GM13976 (cell line): ENCODE measurements at regions not wholly inside any gene's neighbourhood (a gene's known extent, or its start where the extent isn't known, plus 50 kb on each side); places are given as distances from the start of the nearest gene placed in this dataset.
"Not testable (repeated sequence)": the region's sequence is repeated elsewhere in the genome, so short reads cannot be mapped to it uniquely, and the experiment has no call there.

Experiments used
- DNase-seq: peaks from one replicate; pipeline ENCODE4 v3.0.0; 2012; ENCODE audit warnings: low spot score
- in situ Hi-C: fragments of 300-500 bp; cut with MboI; formaldehyde crosslinking; loops from one replicate; pipeline ENCODE4 v1.12.0; 2022; ENCODE audit warnings: low sequenced_read_pairs, mixed read lengths, inconsistent platforms; ENCODE audit not compliant: unreplicated experiment
- TF ChIP-seq, protein P1 (sequence below): IDR thresholded peaks from 2 replicates; pipeline ENCODE4 v1.5.1; 2012; ENCODE audit warnings: borderline replicate concordance, mild to moderate bottlenecking; ENCODE audit not compliant: insufficient read depth; ENCODE audit errors: extremely low read depth, missing control alignments, control extremely low read depth

DNA sequence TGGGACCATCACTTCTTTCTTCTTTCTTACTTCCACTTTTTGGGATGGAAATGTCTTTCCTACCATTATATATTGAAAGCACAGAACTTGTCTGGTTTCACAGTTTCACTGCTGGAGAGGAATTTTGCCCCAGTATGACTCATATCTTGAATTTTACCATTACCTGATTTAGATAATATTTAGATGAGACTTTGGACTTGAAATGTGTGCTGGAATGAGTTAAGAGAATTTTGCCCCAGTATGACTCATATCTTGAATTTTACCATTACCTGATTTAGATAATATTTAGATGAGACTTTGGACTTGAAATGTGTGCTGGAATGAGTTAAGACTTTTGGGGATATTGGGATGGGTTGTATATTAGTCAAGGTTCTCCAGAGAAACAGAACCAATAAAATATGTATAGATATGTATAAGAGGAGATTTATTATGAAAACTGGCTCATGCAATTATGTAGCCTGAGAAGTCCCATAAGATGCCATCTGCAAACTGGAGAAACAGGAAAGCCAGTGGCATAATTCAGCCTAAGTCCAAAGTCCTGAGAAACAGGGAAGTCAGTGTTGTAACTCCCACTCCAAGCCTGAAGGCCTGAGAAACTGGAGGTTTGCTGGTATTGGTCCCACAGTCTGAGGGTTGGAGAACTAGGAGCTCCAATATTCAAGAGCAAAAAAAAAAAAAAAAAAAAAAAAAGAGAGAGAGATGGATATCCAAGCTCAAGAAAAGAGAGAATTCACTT is 1029.2 kb downstream of the EPHA3 start:
- in situ Hi-C loops = no loop called here

DNA sequence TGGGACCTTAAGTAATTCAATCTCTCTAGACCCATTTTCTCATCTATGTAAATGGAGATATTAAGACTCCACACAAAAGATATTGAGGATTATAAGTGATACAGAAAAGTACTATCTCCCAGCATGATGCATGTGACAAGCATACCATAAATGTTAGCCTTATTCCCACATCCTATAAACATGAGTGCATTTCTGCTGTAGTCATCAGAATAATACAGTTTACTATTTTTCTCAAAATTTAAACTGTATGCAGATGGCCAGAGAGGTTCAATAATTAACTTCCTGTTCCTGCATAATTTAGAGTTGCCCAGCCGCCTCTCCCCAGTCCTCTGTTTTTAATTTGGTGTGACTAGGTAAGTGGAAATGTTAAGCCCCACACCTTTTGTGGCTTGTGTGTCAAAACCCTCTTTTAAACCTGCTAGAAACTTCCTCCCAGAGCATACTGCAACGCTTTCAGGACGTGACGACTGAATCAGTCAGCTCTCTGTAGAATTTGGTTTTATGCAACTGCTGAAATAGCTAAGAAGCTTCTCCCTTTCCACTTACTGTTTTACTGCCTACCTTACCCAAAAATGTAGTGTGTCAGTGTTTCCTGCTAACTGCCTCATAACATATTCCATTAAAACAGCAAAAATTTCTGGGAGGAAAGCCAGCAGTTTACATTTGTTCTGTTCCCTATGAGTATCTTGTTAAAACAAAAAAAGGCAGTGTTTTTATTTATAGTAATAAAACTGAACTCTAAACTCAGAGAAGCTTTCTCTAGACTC is 1037.9 kb downstream of the EPHA3 start:
- in situ Hi-C loops = no loop called here
- TF ChIP-seq, protein P1, sequence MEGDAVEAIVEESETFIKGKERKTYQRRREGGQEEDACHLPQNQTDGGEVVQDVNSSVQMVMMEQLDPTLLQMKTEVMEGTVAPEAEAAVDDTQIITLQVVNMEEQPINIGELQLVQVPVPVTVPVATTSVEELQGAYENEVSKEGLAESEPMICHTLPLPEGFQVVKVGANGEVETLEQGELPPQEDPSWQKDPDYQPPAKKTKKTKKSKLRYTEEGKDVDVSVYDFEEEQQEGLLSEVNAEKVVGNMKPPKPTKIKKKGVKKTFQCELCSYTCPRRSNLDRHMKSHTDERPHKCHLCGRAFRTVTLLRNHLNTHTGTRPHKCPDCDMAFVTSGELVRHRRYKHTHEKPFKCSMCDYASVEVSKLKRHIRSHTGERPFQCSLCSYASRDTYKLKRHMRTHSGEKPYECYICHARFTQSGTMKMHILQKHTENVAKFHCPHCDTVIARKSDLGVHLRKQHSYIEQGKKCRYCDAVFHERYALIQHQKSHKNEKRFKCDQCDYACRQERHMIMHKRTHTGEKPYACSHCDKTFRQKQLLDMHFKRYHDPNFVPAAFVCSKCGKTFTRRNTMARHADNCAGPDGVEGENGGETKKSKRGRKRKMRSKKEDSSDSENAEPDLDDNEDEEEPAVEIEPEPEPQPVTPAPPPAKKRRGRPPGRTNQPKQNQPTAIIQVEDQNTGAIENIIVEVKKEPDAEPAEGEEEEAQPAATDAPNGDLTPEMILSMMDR = no peak
- no peak for DNase-seq

More for the DNA sequence above, 1029.2 kb downstream of the EPHA3 start:
- TF ChIP-seq, protein P1 = no peak
- DNase-seq = no peak

DNA sequence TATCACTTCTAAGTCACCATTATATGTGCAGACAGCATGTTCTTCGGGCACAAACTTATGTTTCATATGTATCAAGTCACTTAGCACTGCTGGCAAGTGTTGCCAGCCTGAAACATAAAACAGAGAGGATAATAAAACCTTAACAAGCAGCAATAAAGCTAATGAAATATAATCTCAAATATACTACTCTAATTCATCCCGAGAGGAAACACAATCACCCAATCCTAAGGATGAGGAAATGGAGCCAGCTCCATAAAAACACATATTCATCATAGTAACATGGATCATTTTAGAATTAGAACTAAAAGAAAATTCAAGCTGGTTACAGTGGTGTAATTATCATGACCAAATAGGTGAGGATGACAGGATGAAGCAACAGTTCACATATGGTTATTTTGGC is 1072.7 kb downstream of the EPHA3 start:
- DNase-seq = no peak
- TF ChIP-seq, protein P1 = no peak
- in situ Hi-C loops = loop anchor here (25.0 kb wide), 1 partner anchor 1968 kb away; no protein-coding TSS in a partner anchor

DNA sequence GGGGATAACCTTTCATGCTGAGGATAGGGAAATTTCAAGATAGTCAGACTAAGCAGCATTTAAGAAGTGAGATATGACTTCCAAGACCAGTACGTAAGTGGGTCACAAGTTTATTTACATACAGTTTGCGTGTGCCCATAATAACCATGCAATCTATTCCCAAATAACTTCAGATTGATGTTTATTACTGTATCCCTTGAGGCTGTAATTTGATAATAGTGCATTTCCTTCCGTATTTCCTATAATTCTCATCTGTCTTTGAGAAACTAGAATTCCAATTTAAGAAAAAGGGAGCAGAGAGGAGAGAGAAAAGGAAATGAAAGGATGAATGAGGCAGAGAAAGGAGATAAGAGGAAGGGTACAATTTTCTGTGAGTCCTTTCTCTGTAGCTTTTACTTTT is 1073.1 kb downstream of the EPHA3 start:
- in situ Hi-C loops = loop anchor here (25.0 kb wide), 1 partner anchor 1968 kb away; no protein-coding TSS in a partner anchor
- no peak for DNase-seq
- TF ChIP-seq, protein P1 = no peak

DNA sequence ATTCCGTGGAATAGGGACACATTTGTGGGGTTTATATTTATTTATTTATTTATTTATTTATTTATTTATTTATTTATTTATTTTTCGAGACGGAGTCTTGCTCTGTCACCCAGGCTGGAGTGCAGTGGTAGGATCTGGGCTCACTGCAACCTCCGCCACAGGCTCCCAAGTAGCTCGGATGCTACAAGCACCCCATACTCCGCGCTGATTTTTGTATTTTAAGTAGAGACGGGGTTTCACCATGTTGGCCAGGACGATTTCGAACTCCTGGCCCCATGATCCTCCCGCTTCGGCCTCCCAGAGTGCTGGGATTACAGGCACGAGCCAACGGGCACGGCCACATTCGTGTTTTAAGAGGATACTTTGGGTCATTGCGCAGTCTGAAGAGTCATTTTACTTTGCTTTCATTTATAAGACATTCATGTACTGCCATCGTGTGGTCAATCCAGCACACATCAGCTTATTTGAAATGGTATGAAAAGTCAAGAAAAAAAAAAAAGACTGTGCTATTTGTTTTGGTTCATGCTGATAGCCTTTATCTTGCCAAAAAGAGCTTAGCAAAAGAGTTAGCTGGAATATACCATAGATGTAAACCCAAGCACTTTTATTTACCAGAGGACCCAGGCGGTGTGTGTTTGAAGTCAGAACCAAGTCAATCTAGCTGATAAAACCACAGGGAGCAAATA is 1075.0 kb downstream of the EPHA3 start:
- in situ Hi-C loops = loop anchor here (25.0 kb wide), 1 partner anchor 1970 kb away; no protein-coding TSS in a partner anchor
- not testable (repeated sequence) for DNase-seq

DNA sequence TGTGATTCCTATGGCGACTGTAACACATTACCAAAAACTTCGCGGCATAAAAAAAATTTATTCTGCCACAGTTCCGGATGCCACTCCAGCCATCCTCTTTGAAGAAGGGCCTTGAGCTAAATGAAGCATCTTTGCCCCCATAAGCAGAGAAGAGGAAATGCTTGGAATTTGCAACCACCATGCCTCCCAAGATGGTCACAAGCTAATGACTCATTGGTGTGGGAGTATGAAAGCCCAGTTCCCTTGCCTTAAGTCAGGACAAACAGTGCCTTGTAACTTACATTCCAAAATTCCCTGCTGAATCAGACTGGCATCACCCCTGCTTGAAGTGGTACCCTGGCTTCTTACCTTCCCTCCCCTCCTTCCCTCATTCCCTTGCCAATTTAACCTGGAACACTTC is 1077.4 kb downstream of the EPHA3 start:
- TF ChIP-seq, protein P1 = no peak
- in situ Hi-C loops = loop anchor here (25.0 kb wide), 1 partner anchor 1973 kb away; no protein-coding TSS in a partner anchor
- DNase-seq = no peak

DNA sequence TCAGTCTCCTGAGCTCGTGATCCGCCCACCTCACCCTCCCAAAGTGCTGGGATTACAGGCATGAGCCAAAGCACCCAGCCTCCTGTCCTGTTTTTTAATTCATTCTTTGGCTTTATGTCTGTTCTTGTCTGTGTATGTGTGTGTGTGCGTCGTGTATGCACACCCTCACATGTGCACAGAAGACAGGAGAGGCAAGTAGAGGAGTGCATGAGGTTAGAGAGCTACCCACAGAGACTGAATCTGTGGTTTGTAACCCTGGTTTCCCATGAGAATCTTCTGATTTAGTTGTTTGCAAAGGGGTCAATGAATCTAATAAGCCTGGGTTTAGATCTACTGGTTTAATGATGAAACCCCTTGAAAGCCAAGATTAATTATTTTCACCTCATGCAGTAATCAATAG is 1090.0 kb downstream of the EPHA3 start:
- in situ Hi-C loops = loop anchor here (25.0 kb wide), 1 partner anchor 1985 kb away; no protein-coding TSS in a partner anchor
- DNase-seq = not testable (repeated sequence)

DNA sequence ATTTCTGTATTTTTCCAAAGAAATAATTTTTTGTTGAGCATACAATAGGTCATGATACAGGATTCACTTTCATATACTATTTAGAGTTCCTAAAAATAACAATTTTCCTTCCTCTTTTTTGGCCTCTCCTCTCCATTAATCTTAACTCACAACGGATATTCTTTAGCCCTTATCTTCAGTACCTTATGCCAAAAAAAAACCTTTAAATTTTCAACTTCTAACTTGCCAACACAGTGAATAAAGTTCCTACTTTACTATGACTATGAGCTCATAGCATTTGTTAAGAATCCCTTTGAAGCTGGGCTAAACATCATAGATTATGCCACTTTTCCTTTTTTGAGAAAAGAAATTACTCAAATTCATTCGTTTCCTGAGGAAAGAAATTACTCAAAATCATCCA is 1095.5 kb downstream of the EPHA3 start:
- in situ Hi-C loops, DNase-seq: not testable (repeated sequence)

DNA sequence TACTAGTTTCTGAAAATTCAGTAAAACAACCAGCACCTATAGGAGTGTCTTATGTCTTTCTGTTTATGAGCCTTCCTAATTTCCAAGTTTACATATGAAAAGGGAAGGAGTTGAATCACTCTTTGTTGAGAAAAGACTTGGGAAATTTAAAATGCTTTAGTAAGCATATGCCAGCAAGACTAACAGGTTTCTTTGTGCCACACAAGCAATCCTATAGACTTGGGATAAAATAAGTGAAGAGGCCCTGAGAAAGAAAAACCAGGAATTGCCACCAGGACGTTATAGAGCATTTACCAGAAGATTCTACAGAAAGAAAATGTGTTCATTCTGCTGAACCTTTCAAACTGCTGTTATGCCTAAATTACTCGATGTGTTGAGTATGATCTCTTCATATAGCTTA is 1099.1 kb downstream of the EPHA3 start:
- DNase-seq, in situ Hi-C loops: not testable (repeated sequence)

DNA sequence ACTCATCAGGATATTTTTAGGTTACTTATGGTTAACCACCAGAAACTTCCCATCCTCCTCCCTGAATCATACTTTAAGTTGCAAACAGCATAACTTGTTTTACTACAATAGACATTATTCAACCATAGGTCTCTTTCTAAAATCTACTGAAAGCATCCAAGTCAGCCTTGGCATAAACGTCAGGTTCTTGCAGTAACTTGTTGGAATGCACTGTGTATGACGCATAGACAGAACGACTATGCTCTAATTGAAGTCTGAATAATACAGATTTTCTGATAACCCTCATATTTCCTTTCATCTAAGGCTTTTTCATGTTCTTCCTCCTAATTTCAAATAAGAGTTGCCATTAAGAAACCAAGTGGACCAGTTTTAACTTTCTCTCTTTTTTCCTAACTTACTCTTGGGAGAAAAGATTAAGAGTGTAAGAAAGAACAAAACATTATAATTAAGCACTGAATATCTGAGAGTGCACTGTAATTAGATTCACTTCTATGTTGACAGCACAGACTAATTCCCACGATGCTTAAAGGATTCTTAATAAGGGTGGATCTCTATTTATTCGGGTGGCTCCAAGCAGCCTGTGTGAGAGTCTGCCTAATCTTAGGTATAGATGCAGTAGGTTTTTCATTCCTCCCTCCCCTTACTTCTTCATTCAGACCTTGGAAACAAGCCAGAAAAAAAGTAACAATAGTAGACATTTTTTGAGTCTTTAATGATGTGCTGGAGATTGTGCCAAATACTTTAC is 1100.1 kb downstream of the EPHA3 start:
- DNase-seq, in situ Hi-C loops: not testable (repeated sequence)
